MM.1S (cell line): ENCODE measurements at regions not wholly inside any gene's neighbourhood (a gene's known extent, or its start where the extent isn't known, plus 50 kb on each side); places are given as distances from the start of the nearest gene placed in this dataset.

Experiments
- DNase-seq: peaks from one replicate; pipeline ENCODE4 v3.0.0-alpha.2; 2015
- H2AFZ ChIP-seq: fragments of 300-600 bp; sonication (generic); 2 replicates; pipeline ENCODE4 v1.6.0; 2016; ENCODE audit warnings: antibody characterized with exemption, low read length
- H3F3A ChIP-seq: fragments of 300-600 bp; sonication (generic); 2 replicates; pipeline ENCODE4 v1.6.1; 2016; ENCODE audit warnings: mild to moderate bottlenecking, antibody characterized with exemption, low read length, moderate library complexity, mixed read lengths; ENCODE audit not compliant: insufficient read depth
- H3K27ac ChIP-seq: fragments of 300-600 bp; sonication (generic); 2 replicates; pipeline ENCODE4 v1.5.1; 2016; ENCODE audit warnings: mild to moderate bottlenecking, low read length
- H3K27me3 ChIP-seq: fragments of 300-600 bp; sonication (generic); replicated peaks from 2 replicates; pipeline ENCODE4 v1.6.0; 2016; ENCODE audit warnings: low read length; ENCODE audit not compliant: insufficient read depth
- H3K36me3 ChIP-seq: fragments of 300-600 bp; sonication (generic); replicated peaks from 2 replicates; pipeline ENCODE4 v1.6.1; 2016; ENCODE audit warnings: mild to moderate bottlenecking, low read length, mixed read lengths; ENCODE audit not compliant: insufficient read depth
- H3K4me1 ChIP-seq: fragments of 300-600 bp; sonication (generic); 2 replicates; pipeline ENCODE4 v1.6.1; 2016; ENCODE audit warnings: low read length, mixed read lengths
- H3K4me2 ChIP-seq: fragments of 300-600 bp; sonication (generic); 2 replicates; pipeline ENCODE4 v1.6.0; 2016; ENCODE audit warnings: low read depth, low read length
- H3K4me3 ChIP-seq: fragments of 300-600 bp; sonication (generic); 2 replicates; pipeline ENCODE4 v1.5.1; 2016; ENCODE audit warnings: low read length, mixed read lengths
- H3K79me2 ChIP-seq: fragments of 300-600 bp; sonication (generic); 2 replicates; pipeline ENCODE4 v1.6.1; 2016; ENCODE audit warnings: mixed run types, low read length, mixed read lengths
- H3K9ac ChIP-seq: fragments of 300-600 bp; sonication (generic); 2 replicates; pipeline ENCODE4 v1.6.1; 2016; ENCODE audit warnings: low read length, mixed read lengths
- H3K9me2 ChIP-seq: fragments of 300-600 bp; sonication (generic); replicated peaks from 2 replicates; pipeline ENCODE4 v1.6.1; 2016; ENCODE audit warnings: mild to moderate bottlenecking, low read length, mixed read lengths; ENCODE audit not compliant: insufficient read depth
- H3K9me3 ChIP-seq: fragments of 300-600 bp; sonication (generic); replicated peaks from 2 replicates; pipeline ENCODE4 v1.6.1; 2016; ENCODE audit warnings: mild to moderate bottlenecking, low read length, mixed read lengths; ENCODE audit not compliant: insufficient read depth
- H4K20me1 ChIP-seq: fragments of 300-600 bp; sonication (generic); 2 replicates; pipeline ENCODE4 v1.6.1; 2016; ENCODE audit warnings: mild to moderate bottlenecking, low read length, moderate library complexity, mixed read lengths; ENCODE audit not compliant: insufficient read depth
- EZH2 ChIP-seq: fragments of 300-600 bp; sonication (generic); optimal IDR thresholded peaks from 2 replicates; pipeline ENCODE3; 2017; ENCODE audit warnings: low read depth, mild to moderate bottlenecking, antibody characterized with exemption, low read length, mixed read lengths
- EZH2phosphoT487 ChIP-seq: fragments of 300-600 bp; sonication (generic); IDR thresholded peaks from 2 replicates; pipeline ENCODE4 v1.6.1; 2018; ENCODE audit warnings: antibody characterized with exemption, low read length
- TF ChIP-seq, protein P1 (sequence below): fragments of 300-600 bp; sonication (generic); IDR thresholded peaks from 2 replicates; pipeline ENCODE4 v1.5.1; 2016; ENCODE audit warnings: antibody characterized with exemption, low read length, mixed read lengths

DNA sequence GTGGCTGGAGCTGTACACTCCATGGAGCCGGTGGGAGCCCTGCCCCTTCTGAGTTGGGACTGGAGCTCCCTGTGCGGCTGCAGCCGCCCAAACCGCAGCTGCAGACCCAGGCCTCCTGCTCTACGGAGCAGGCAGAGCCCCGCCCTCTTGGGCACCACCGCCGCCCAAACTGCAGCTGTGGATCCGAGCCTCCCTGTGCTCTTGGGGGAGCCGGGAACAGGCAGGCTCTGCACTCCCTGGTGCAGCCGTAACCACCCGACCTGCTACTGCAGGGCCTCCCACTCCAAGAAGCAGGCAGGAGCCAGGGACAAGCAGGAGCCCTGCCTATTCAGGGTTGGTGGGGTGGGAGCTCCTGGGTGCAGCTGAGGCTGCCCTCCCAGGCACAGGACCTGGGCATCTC is 237.5 kb upstream of the ATP6AP2 start:
- Histone ChIP-seq H2AFZ (no peak overlapping the region), H3K36me3 (no peaks in the 10 kb centered on the region), H4K20me1 (no peaks in the 10 kb centered on the region), H3K4me2 (no peak overlapping the region), H3K9ac (no peak overlapping the region), H3K27ac (no peak overlapping the region), H3K9me3 (no peaks in the 10 kb centered on the region), H3K9me2 (no peaks in the 10 kb centered on the region), H3K4me1 (no peaks in the 10 kb centered on the region), H3K79me2 (no peaks in the 10 kb centered on the region), H3K27me3 (no peaks in the 10 kb centered on the region), H3F3A (no peaks in the 10 kb centered on the region), H3K4me3 (no peak overlapping the region)
- DNase-seq = no peak
- TF ChIP-seq, protein P1, sequence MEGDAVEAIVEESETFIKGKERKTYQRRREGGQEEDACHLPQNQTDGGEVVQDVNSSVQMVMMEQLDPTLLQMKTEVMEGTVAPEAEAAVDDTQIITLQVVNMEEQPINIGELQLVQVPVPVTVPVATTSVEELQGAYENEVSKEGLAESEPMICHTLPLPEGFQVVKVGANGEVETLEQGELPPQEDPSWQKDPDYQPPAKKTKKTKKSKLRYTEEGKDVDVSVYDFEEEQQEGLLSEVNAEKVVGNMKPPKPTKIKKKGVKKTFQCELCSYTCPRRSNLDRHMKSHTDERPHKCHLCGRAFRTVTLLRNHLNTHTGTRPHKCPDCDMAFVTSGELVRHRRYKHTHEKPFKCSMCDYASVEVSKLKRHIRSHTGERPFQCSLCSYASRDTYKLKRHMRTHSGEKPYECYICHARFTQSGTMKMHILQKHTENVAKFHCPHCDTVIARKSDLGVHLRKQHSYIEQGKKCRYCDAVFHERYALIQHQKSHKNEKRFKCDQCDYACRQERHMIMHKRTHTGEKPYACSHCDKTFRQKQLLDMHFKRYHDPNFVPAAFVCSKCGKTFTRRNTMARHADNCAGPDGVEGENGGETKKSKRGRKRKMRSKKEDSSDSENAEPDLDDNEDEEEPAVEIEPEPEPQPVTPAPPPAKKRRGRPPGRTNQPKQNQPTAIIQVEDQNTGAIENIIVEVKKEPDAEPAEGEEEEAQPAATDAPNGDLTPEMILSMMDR = no peak
- no peak for TF ChIP-seq EZH2phosphoT487
- no peak for TF ChIP-seq EZH2

DNA sequence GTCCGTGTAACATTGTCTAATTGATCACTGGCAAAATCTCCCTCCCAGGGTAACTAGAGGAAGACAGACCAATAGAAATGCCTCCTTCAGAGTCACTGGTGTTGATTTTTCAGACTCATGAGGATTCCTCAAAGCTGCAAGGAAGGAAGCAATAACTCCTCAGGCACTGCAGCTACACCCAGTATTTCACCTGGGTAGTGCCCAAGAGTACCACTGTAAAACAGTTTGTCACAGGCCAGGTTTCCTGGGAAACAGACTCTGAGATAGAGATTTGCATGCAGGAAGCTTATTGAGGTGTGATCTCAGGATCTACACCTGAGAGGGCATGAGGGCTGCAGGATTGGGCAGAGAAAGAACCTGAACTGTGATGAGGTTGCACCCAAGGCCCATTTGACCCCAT is 240.7 kb upstream of the ATP6AP2 start:
- H3F3A ChIP-seq = no peaks in the 10 kb centered on the region
- no peak overlapping the region for H3K4me3 ChIP-seq
- no peaks in the 10 kb centered on the region for H3K9me3 ChIP-seq
- no peak overlapping the region for H3K27ac ChIP-seq
- H3K79me2 ChIP-seq = no peaks in the 10 kb centered on the region
- no peak for DNase-seq
- H3K9me2 ChIP-seq = no peaks in the 10 kb centered on the region
- no peak overlapping the region for H3K9ac ChIP-seq
- no peaks in the 10 kb centered on the region for H3K27me3 ChIP-seq
- no peaks in the 10 kb centered on the region for H4K20me1 ChIP-seq
- H2AFZ ChIP-seq = no peak overlapping the region
- TF ChIP-seq, protein P1 = no peak
- TF ChIP-seq EZH2phosphoT487 = no peak
- no peak for TF ChIP-seq EZH2
- no peaks in the 10 kb centered on the region for H3K36me3 ChIP-seq
- no peaks in the 10 kb centered on the region for H3K4me1 ChIP-seq
- H3K4me2 ChIP-seq = no peak overlapping the region

DNA sequence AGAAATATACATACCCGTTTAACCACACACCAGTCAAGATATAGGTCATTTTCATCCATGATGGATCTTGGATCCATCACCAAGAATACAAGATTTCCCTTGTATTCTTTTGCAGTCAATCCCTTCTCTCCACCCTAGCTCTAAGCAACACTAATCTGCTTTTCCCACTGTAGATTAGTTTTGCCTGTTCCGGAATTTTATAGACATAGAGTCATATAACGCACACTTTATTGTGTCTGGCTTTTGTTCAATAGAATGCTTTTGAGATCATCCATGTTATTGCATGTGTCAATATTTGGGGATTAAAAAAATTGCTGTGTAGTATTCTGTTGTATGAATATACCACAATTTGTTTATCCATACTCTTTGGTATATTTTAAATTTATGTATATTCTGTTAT is 235.6 kb upstream of the BCOR start:
- no peak overlapping the region for H3K27ac ChIP-seq
- H3K4me2 ChIP-seq = no peak overlapping the region

DNA sequence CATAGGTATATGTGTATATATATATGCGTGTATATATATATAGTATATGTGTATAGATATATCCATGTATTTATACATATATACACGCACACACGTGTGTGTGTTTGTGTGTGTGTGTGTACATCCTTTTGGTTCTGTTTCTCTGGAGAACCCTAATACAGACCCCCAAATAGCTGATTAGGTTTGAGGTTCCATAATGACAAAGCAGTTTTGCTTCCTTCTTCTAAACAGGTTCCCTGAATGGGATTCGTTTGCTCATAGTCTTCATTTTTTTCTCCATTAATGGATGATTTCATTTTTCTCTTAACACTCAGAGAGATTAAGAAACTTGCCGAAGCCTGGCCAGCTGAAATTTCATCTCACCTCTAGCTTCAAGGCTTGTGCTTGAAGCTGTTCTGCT is 234.0 kb upstream of the BCOR start:
- no peak overlapping the region for H2AFZ ChIP-seq

More for the DNA sequence above, 235.6 kb upstream of the BCOR start:
- DNase-seq = no peak
- no peak overlapping the region for H2AFZ ChIP-seq
- no peak for TF ChIP-seq EZH2phosphoT487
- no peaks in the 10 kb centered on the region for H3K27me3 ChIP-seq
- H3K4me1 ChIP-seq = no peaks in the 10 kb centered on the region
- H3K9me3 ChIP-seq = no peaks in the 10 kb centered on the region
- no peak overlapping the region for H3K9ac ChIP-seq
- H3K9me2 ChIP-seq = no peaks in the 10 kb centered on the region
- H3K36me3 ChIP-seq = no peaks in the 10 kb centered on the region
- no peaks in the 10 kb centered on the region for H3K79me2 ChIP-seq
- no peaks in the 10 kb centered on the region for H3F3A ChIP-seq
- H4K20me1 ChIP-seq = no peaks in the 10 kb centered on the region
- H3K4me3 ChIP-seq = no peak overlapping the region

More for the DNA sequence above, 234.0 kb upstream of the BCOR start:
- H3K79me2 ChIP-seq = no peaks in the 10 kb centered on the region
- no peak overlapping the region for H3K4me2 ChIP-seq
- no peak overlapping the region for H3K9ac ChIP-seq
- no peaks in the 10 kb centered on the region for H3K4me1 ChIP-seq
- no peak overlapping the region for H3K4me3 ChIP-seq
- H3F3A ChIP-seq = no peaks in the 10 kb centered on the region
- H3K27ac ChIP-seq = no peak overlapping the region
- no peak for DNase-seq
- no peaks in the 10 kb centered on the region for H3K9me2 ChIP-seq
- H4K20me1 ChIP-seq = no peaks in the 10 kb centered on the region
- no peaks in the 10 kb centered on the region for H3K9me3 ChIP-seq
- no peaks in the 10 kb centered on the region for H3K27me3 ChIP-seq
- TF ChIP-seq, protein P1 = no peak
- TF ChIP-seq EZH2 (no peak), EZH2phosphoT487 (no peak)
- H3K36me3 ChIP-seq = no peaks in the 10 kb centered on the region
